Muscle of leg (tissue), 3 donors: ENCODE measurements at regions not wholly inside any gene's neighbourhood (a gene's known extent, or its start where the extent isn't known, plus 50 kb on each side); places are given as distances from the start of the nearest gene placed in this dataset.

Experiments used
- DNase-seq: peaks from one replicate; pipeline ENCODE4 v3.0.0; 2013
- H3K27ac ChIP-seq: one replicate; pipeline ENCODE4 v1.5.1; 2013; ENCODE audit warnings: mild to moderate bottlenecking, low read length, control low read depth
- H3K27me3 ChIP-seq: one replicate; pipeline ENCODE4 v1.6.1; 2013; ENCODE audit warnings: low read length; ENCODE audit not compliant: control insufficient read depth, insufficient read depth
- H3K36me3 ChIP-seq: one replicate; pipeline ENCODE4 v1.6.1; 2013; ENCODE audit warnings: low read length; ENCODE audit not compliant: control insufficient read depth, insufficient read depth
- H3K4me1 ChIP-seq: one replicate; pipeline ENCODE4 v1.6.1; 2013; ENCODE audit warnings: low read length; ENCODE audit not compliant: control insufficient read depth, insufficient read depth
- H3K4me3 ChIP-seq: one replicate; pipeline ENCODE4 v1.5.1; 2013; ENCODE audit warnings: low read length, control low read depth
- H3K9me3 ChIP-seq: replicated peaks from 2 replicates; pipeline ENCODE4 v1.6.1; 2013; ENCODE audit warnings: low read depth, low read length; ENCODE audit not compliant: control insufficient read depth
- WGBS: methylation state at CpG from one replicate; pipeline ENCODE4 v1.1.5; 2013; ENCODE audit warnings: missing lambda C conversion rate; ENCODE audit not compliant: insufficient coverage; 5-methylcytosine and 5-hydroxymethylcytosine counted together

GRCh38 chr10:37582237-37582636, 275.2 kb downstream of the ZNF248 start:
- no peak for DNase-seq
- H3K4me1 ChIP-seq = no peaks in the 10 kb centered on the region
- H3K9me3 ChIP-seq = peaks cover 17% of the 10 kb centered on the region
- H3K27ac ChIP-seq = no peak overlapping the region
- H3K4me3 ChIP-seq = no peak overlapping the region
- no peaks in the 10 kb centered on the region for H3K27me3 ChIP-seq
- H3K36me3 ChIP-seq = no peaks in the 10 kb centered on the region

GRCh38 chr10:37576154-37576553, 281.3 kb downstream of the ZNF248 start:
- Histone ChIP-seq H3K36me3 (no peaks in the 10 kb centered on the region), H3K4me3 (no peak overlapping the region), H3K9me3 (peaks cover 28% of the 10 kb centered on the region), H3K27me3 (no peaks in the 10 kb centered on the region), H3K27ac (no peak overlapping the region), H3K4me1 (no peaks in the 10 kb centered on the region)
- no CpG with 5 or more reads among the region's 1 CpG for WGBS
- no peak for DNase-seq

DNA sequence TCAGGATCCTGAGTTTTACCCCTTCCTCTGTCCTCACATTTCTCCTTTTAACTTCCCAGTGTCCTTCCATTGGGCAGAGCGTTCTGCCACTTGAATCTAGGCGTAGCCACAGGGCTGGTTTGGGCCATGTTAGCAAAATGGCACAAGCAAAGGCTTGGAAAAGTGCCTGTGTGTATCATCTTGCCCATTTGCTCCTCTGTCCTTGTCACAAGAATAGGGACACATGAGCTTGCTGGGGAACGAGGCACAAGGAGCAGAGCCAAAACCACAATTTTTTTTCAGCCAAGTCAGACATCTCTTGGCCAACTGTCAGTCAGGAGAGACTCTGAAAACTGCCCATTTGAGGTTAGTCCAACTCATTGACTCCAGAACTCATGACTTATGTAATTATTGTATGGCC, 285.2 kb downstream of the ZNF248 start:
- H3K4me3 ChIP-seq = no peak overlapping the region
- no peak for DNase-seq
- H3K27ac ChIP-seq = no peak overlapping the region
- H3K4me1 ChIP-seq = no peaks in the 10 kb centered on the region
- peaks cover 35% of the 10 kb centered on the region for H3K9me3 ChIP-seq
- WGBS = 47% methylated on average over 2 of the region's 3 CpGs
- H3K36me3 ChIP-seq = no peaks in the 10 kb centered on the region
- no peaks in the 10 kb centered on the region for H3K27me3 ChIP-seq

- DNase-seq = no peak
- Histone ChIP-seq H3K27ac (no peak overlapping the region), H3K36me3 (no peaks in the 10 kb centered on the region), H3K4me1 (no peaks in the 10 kb centered on the region), H3K27me3 (no peaks in the 10 kb centered on the region), H3K4me3 (no peak overlapping the region), H3K9me3 (peaks cover 27% of the 10 kb centered on the region)
- 60% methylated on average over 3 of the region's 6 CpGs for WGBS
Measured at GRCh38 chr10:37566332-37566731, 291.1 kb downstream of the ZNF248 start.

GRCh38 chr10:37563715-37564108, 293.7 kb downstream of the ZNF248 start:
- H3K4me3 ChIP-seq = no peak overlapping the region
- H3K27me3 ChIP-seq = no peaks in the 10 kb centered on the region
- H3K36me3 ChIP-seq = no peaks in the 10 kb centered on the region
- no peak overlapping the region for H3K27ac ChIP-seq
- no CpG with 5 or more reads among the region's 3 CpGs for WGBS
- H3K4me1 ChIP-seq = no peaks in the 10 kb centered on the region
- peaks cover 24% of the 10 kb centered on the region for H3K9me3 ChIP-seq
- no peak for DNase-seq

DNA sequence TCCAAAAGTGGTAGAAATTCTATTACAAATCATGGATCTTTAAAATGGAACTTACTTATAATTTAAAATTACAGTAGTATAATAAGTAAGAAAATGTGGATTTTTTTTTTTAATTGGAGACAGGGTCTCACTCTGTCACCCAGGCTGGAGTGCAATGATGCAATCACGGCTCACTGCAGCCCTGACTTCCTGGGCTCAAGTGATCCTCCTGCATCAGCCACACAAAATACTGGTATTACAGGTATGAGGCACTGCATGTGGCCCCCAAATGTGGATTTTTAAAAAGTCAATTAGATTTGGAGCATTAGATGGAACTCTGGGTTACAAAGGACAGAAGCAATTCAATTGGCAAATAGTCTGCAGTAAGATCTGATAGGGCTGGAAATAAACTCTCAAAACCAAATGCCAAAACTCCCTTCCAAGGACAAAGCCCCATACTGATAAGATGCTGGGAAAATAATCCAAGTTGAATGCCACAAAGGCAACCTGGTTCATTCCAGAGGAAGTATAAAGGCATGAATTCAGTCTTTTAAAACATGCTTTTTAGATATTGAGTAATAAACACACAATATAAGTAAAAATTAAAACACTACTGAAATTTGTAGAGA, 294.2 kb downstream of the ZNF248 start:
- no peak overlapping the region for H3K27ac ChIP-seq
- DNase-seq = no peak
- no peaks in the 10 kb centered on the region for H3K4me1 ChIP-seq
- no CpG with 5 or more reads among the region's 1 CpG for WGBS
- no peaks in the 10 kb centered on the region for H3K36me3 ChIP-seq
- peaks cover 24% of the 10 kb centered on the region for H3K9me3 ChIP-seq
- H3K4me3 ChIP-seq = no peak overlapping the region
- H3K27me3 ChIP-seq = no peaks in the 10 kb centered on the region

GRCh38 chr10:37552881-37553280, 304.5 kb downstream of the ZNF248 start:
- H3K4me1 ChIP-seq = no peaks in the 10 kb centered on the region
- WGBS = no CpG with 5 or more reads among the region's 1 CpG
- peaks cover 56% of the 10 kb centered on the region for H3K9me3 ChIP-seq
- H3K36me3 ChIP-seq = no peaks in the 10 kb centered on the region
- DNase-seq = no peak
- H3K4me3 ChIP-seq = no peak overlapping the region
- no peak overlapping the region for H3K27ac ChIP-seq
- H3K27me3 ChIP-seq = no peaks in the 10 kb centered on the region

- no CpG with 5 or more reads among the region's 1 CpG for WGBS
- no peak for DNase-seq
- peaks cover 66% of the 10 kb centered on the region for H3K9me3 ChIP-seq
- no peaks in the 10 kb centered on the region for H3K27me3 ChIP-seq
- H3K36me3 ChIP-seq = no peaks in the 10 kb centered on the region
- H3K4me3 ChIP-seq = no peak overlapping the region
- no peaks in the 10 kb centered on the region for H3K4me1 ChIP-seq
- H3K27ac ChIP-seq = no peak overlapping the region
Measured at GRCh38 chr10:37549054-37549453, 308.4 kb downstream of the ZNF248 start.

GRCh38 chr10:37535459-37536246, 321.8 kb downstream of the ZNF248 start:
- H3K27me3 ChIP-seq = no peaks in the 10 kb centered on the region
- H3K9me3 ChIP-seq = peaks cover 22% of the 10 kb centered on the region
- whole genome bisulfite sequencing = 44% methylated on average over 2 of the region's 3 CpGs

DNA sequence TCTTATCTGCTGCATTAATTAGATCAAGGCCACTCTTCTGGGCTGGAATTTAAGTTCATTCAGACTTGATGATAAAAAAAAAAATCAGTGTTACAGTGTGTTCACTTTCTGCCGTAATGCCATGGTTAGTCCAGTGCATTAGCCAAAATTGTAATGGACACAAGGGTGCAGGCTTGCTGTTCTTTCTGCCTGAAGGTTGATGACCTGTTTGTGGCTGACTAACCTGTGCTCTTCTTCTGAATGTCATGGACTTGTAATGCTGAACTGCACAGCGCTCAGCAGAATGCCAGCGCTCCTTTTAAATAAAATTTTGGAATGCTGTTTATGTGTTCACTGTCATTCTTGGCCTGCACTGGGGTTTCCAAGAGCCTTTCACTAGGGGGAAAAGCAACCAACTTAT, 323.2 kb downstream of the ZNF248 start:
- Histone ChIP-seq H3K36me3 (no peaks in the 10 kb centered on the region), H3K4me3 (no peak overlapping the region), H3K27ac (no peak overlapping the region), H3K9me3 (peaks cover 22% of the 10 kb centered on the region), H3K4me1 (no peaks in the 10 kb centered on the region), H3K27me3 (no peaks in the 10 kb centered on the region)
- 75% methylated on average over 1 of the region's 3 CpGs for WGBS
- no peak for DNase-seq

More at GRCh38 chr10:37535459-37536246, 321.8 kb downstream of the ZNF248 start:
- Histone ChIP-seq H3K27ac (no peak overlapping the region), H3K36me3 (no peaks in the 10 kb centered on the region), H3K4me1 (no peaks in the 10 kb centered on the region), H3K4me3 (no peak overlapping the region)
- no peak for DNase-seq
